Activated CD8-positive, alpha-beta T cell treated with anti-CD3 and anti-CD28 coated beads for 36 hours (primary cell): ENCODE measurements at regions not wholly inside any gene's neighbourhood (a gene's known extent, or its start where the extent isn't known, plus 50 kb on each side); places are given as distances from the start of the nearest gene placed in this dataset.

ENCODE experiments used
- ATAC-seq: fragments of 200-7000 bp; cut with Tn5 transposase; one replicate; pipeline ENCODE4 v1.10.0; 2021; ENCODE audit warnings: mild to moderate bottlenecking, moderate library complexity
- CTCF ChIA-PET: fragments of 350-600 bp; sonication (Branson Sonifier 250); formaldehyde crosslinking; loops from one replicate; lab custom pipeline; 2021; ENCODE audit warnings: antibody characterized with exemption; lab: Charles Lee
- POLR2A ChIA-PET: fragments of 350-600 bp; sonication (Branson Sonifier 250); formaldehyde crosslinking; loops from one replicate; lab custom pipeline; 2021; ENCODE audit warnings: antibody characterized with exemption; lab: Charles Lee
- DNase-seq: peaks from one replicate; pipeline ENCODE4 v3.0.0-alpha.2; 2020
- H3K27ac Mint-ChIP-seq: one replicate; pipeline ENCODE4 v1.8.0; 2021; ENCODE audit warnings: mild to moderate bottlenecking, mixed read lengths
- H3K27me3 Mint-ChIP-seq: one replicate; pipeline ENCODE4 v1.8.0; 2021; ENCODE audit warnings: mixed read lengths
- H3K36me3 Mint-ChIP-seq: one replicate; pipeline ENCODE4 v1.8.0; 2021; ENCODE audit warnings: low read depth, mixed read lengths
- H3K4me1 Mint-ChIP-seq: one replicate; pipeline ENCODE4 v1.8.0; 2021; ENCODE audit warnings: low read depth, mixed read lengths
- H3K4me3 Mint-ChIP-seq: one replicate; pipeline ENCODE4 v1.8.0; 2021; ENCODE audit warnings: mild to moderate bottlenecking, moderate library complexity, mixed read lengths
- H3K9me3 Mint-ChIP-seq: one replicate; pipeline ENCODE4 v1.8.0; 2021; ENCODE audit warnings: mixed read lengths
- CTCF ChIP-seq: fragments of 200-600 bp; IDR thresholded peaks from one replicate; pipeline ENCODE4 v1.8.0; 2022; ENCODE audit warnings: antibody characterized with exemption, mild to moderate bottlenecking
- intact Hi-C: fragments of 100-400 bp; cut with micrococcal nuclease; formaldehyde crosslinking; loops from one replicate; pipeline ENCODE4 v1.10.0; 2022

GRCh38 chr18:29496152-29496680 lies 1319.3 kb upstream of the CDH2 start:
- no peak for DNase-seq
- Mint-ChIP-seq H3K36me3 (no peaks in the 10 kb centered on the region), H3K27ac (no peak overlapping the region), H3K4me1 (no peaks in the 10 kb centered on the region), H3K27me3 (no peaks in the 10 kb centered on the region), H3K9me3 (peaks cover 6% of the 10 kb centered on the region), H3K4me3 (no peak overlapping the region)
- CTCF ChIA-PET: no interaction called here
- intact Hi-C loops: no loop called here
- POLR2A ChIA-PET: no interaction called here
- no peak for ATAC-seq
- TF ChIP-seq CTCF: no peak

GRCh38 chr18:29494371-29494770 lies 1317.4 kb upstream of the CDH2 start:
- CTCF ChIA-PET: no interaction called here
- Mint-ChIP-seq H3K27me3 (no peaks in the 10 kb centered on the region), H3K4me1 (no peaks in the 10 kb centered on the region), H3K9me3 (peaks cover 9% of the 10 kb centered on the region), H3K27ac (no peak overlapping the region), H3K36me3 (no peaks in the 10 kb centered on the region), H3K4me3 (no peak overlapping the region)
- POLR2A ChIA-PET: no interaction called here
- no peak for TF ChIP-seq CTCF
- ATAC-seq: no peak
- no peak for DNase-seq
- intact Hi-C loops: no loop called here

- peaks cover 12% of the 10 kb centered on the region for H3K9me3 Mint-ChIP-seq
- no peaks in the 10 kb centered on the region for H3K27me3 Mint-ChIP-seq
- H3K36me3 Mint-ChIP-seq: no peaks in the 10 kb centered on the region
- no peak for TF ChIP-seq CTCF
- H3K27ac Mint-ChIP-seq: no peak overlapping the region
- no peak overlapping the region for H3K4me3 Mint-ChIP-seq
- DNase-seq (no peak), ATAC-seq (no peak)
- no peaks in the 10 kb centered on the region for H3K4me1 Mint-ChIP-seq
- POLR2A ChIA-PET: no interaction called here
- CTCF ChIA-PET: no interaction called here
- intact Hi-C loops: no loop called here
Measured at GRCh38 chr18:29491907-29492306, 1315.0 kb upstream of the CDH2 start.

GRCh38 chr18:29488617-29489016 lies 1311.7 kb upstream of the CDH2 start:
- Mint-ChIP-seq H3K4me1 (no peaks in the 10 kb centered on the region), H3K4me3 (no peak overlapping the region), H3K36me3 (no peaks in the 10 kb centered on the region), H3K9me3 (peaks cover 8% of the 10 kb centered on the region), H3K27ac (no peak overlapping the region), H3K27me3 (no peaks in the 10 kb centered on the region)
- TF ChIP-seq CTCF: no peak
- intact Hi-C loops: no loop called here
- ChIA-PET CTCF (no interaction called here), POLR2A (no interaction called here)
- ATAC-seq (no peak), DNase-seq (no peak)

- Mint-ChIP-seq H3K4me3 (no peak overlapping the region), H3K27me3 (no peaks in the 10 kb centered on the region), H3K27ac (no peak overlapping the region), H3K36me3 (no peaks in the 10 kb centered on the region), H3K4me1 (no peaks in the 10 kb centered on the region), H3K9me3 (peaks cover 9% of the 10 kb centered on the region)
- DNase-seq (no peak), ATAC-seq (no peak)
- CTCF ChIA-PET: no interaction called here
- intact Hi-C loops: no loop called here
- no peak for TF ChIP-seq CTCF
- POLR2A ChIA-PET: no interaction called here
Measured at GRCh38 chr18:29465526-29465925, 1288.6 kb upstream of the CDH2 start.
